ENCODE measurements at regions not wholly inside any gene's neighbourhood (a gene's known extent, or its start where the extent isn't known, plus 50 kb on each side); places are given as distances from the start of the nearest gene placed in this dataset.

DNA sequence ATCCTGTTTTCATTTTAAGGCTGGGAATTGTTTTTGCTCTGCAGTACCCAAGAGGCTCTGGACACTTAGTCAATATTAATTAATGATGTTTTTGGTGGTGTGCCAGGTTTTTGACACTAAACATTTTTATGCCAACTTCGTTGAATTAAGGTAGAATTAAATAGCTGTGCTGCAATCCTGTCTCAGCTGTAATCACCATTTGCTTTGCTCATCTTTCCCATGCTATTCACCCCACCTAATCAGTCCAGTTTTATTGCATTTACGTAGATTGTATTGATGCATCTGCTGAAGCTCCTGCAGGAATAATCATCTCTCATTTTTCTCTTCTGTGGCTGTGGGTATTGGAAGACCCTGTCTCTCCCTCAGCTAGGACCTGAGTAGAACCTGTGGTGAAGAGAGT is 52.6 kb upstream of the TRUB1 start:
- TF ChIP-seq, protein P1, sequence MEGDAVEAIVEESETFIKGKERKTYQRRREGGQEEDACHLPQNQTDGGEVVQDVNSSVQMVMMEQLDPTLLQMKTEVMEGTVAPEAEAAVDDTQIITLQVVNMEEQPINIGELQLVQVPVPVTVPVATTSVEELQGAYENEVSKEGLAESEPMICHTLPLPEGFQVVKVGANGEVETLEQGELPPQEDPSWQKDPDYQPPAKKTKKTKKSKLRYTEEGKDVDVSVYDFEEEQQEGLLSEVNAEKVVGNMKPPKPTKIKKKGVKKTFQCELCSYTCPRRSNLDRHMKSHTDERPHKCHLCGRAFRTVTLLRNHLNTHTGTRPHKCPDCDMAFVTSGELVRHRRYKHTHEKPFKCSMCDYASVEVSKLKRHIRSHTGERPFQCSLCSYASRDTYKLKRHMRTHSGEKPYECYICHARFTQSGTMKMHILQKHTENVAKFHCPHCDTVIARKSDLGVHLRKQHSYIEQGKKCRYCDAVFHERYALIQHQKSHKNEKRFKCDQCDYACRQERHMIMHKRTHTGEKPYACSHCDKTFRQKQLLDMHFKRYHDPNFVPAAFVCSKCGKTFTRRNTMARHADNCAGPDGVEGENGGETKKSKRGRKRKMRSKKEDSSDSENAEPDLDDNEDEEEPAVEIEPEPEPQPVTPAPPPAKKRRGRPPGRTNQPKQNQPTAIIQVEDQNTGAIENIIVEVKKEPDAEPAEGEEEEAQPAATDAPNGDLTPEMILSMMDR (conservative IDR thresholded peaks at IDR 0.05), result no peak
- TF ChIP-seq EZH2 (IDR thresholded peaks at IDR 0.05; ENCODE audit: low read depth), result no peak

Measured in PC-9 (cell line).